ENCODE measurements at regions not wholly inside any gene's neighbourhood (a gene's known extent, or its start where the extent isn't known, plus 50 kb on each side); places are given as distances from the start of the nearest gene placed in this dataset.

DNA sequence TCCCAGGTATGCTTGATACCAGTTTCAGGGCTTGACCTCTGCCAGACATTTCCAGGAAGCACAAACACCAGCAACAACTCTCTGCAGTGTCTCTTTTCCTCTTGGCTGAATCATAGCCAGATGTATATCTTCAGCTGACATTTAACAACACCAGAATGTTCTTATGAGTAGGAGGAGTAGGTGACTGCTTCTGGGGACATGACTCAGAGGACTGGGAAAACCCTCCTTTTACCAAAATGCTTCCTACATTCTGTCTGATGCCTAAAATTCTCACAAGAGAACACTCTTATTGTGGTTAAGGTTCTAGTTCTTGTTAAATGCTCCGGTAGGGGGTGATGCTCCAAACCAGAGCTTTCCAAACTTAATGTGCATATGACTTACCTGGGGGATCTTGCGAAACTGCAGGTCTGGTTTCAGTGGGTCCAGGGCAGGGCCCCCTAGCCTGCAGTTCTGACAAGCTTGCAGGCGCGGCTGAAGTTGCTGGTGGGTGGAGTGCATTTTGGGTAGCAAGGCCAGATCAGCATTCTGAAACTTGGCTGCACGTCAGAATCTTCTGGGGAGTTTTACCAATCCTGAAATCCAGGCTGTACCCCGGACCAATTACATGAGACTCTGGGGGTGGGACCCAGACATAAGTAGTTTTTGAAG is 329.3 kb upstream of the RPS6KA3 start:
- DNase-seq: no peak

DNA sequence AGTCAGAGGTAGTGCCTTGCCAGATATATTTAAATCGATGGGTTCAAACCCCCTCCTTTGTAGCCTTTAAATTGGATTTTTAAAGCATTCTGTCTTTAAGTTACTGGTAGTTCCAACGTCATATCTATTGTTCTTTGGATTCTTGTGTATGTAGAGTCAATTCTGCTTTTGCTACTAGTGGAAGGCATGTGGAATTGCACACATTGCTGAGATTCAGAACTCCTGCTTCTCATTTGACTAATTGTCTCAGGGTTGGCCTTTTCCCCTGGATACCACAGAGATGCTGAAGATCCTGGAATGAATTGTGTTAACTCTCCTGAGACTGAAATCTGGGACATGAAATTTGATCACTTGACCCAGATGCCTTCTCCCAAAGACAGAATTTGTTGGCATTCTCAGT is 328.3 kb upstream of the RPS6KA3 start:
- no peak for DNase-seq

DNA sequence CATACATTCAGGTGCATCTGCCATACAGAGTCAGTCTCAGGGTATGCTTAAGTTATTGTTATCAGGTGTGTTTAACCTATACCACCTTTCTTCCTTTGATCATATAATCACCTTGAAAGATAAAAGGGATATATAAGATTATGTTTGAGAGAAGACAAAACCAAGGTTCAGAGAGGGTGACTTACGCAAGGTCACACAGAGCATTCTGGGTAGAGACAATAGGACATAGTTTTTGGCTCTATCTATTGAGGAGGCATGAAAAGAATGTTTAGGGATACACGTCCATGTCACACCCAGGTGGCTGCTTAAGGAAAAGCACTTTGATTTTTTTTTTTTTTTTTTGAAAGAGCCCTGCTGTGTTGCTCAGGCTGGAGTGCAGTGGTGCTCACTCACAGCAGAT is 327.1 kb upstream of the RPS6KA3 start:
- DNase-seq: no peak

DNA sequence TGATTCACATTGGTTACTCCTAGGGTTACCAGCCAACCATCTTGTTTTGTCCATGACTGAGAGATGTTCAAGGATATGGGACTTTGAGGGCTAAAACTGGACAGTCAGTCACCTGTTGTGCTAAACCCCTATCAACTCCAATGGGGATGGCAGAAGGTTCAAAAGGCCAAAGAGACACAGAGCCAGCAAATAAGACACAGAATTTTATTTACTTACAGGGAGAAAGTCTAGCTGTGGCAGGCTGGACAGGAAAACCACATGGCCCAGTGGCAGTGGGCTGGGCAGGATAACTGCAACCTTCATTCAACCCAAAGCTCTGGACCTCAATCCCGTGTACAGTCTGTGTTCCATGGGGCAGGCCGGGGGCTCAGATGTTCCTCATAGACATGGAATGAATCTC is 326.7 kb upstream of the RPS6KA3 start:
- no peak for DNase-seq

DNA sequence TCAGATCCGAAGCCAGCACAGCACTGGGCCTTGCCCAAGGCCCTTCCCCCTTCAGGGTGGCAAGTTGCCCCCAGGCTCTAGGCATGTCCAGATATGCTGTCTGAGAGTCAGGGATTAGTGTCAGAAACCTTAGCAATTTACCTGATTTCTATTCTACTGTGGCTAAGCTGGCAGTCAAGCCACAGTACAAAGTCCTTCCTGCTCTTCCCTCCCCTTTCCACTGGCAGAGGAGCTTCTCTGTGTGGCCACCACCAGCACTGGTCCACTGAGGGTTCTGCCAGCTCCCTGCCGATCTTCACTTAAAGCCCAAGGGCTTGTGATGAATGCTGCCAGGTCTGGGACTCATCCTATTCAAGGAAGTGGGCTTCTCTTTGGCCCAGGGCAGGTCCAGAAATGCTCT is 324.5 kb upstream of the RPS6KA3 start:
- no peak for DNase-seq

DNA sequence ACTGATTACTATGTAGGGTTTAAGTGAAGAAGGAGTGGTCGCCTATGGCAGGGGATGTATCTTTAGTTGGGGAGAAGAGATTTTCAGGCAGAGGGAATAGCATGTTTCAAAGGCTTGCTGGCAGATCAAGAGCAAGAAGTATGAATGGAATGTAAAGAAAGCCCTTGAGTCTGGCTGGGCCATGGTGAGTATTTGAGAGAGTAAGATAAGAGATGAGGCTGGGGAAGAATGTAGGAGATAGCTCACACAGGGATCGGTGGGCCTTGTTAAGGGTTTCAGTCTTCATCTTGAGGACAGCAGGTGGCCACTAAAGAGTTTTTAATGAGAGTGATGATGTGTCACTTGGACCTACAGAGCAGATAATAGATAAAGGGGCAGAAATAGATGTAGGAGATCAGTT is 319.1 kb upstream of the RPS6KA3 start:
- no peak for DNase-seq

DNA sequence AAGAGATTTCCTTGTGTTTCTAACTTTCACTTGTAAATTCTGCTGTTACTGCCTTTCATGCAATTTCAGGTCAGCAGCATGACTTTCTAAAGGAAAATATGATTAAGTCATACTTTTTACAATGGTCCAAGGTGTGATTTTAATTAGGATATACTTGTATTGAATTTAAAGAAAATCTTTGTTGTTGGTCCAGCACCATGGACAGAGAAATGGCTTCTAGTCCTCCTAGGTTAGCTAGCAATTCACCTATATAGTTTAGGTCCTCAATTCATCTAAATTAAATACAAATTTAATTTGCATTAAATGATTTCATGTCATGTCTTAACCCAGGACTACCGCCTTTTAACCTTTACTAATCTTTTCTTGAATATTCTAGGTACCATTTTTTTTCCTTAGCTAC is 304.9 kb upstream of the RPS6KA3 start:
- DNase-seq: no peak

DNA sequence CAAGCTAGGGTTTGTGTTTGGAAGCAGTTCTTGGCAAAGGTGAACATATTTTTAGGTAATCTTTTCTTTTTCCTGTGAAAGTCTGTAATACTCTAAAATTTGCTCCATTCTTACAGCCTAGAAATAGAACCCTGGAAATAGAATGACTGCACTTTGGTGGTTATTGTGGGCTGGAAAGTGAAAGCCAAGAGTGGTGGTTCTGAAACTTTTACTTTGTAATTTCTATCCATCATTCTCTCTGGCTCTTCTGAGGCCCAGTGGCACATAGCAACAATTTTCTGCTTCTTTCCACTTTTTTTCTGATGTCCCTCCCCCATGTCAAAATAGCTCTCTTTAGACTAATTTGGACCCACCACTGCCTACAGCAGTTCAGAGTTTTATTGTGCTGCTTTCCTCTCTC is 300.4 kb upstream of the RPS6KA3 start:
- DNase-seq: no peak

DNA sequence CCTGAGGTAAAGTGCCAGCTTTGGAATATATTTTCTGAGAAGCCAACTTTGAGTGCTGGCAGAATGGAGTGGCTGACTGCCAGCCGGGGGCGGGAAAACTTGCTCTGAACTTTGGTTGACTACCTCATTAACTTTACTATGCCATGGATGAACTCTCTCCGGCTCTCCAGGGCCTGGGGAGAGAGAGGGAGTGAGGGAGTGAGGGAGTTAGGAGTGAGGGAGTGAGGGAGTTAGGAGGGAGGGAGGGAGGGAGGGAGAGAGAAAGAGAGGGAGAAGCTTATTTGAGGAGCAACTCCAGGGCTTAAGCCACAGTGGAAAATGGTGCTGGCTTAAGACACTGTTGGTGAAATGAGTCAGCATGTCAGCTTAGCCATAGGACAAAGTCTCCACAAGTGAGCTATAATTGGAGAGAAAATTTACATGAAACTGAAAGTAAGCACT is 280.9 kb upstream of the RPS6KA3 start:
- no peak for DNase-seq

DNA sequence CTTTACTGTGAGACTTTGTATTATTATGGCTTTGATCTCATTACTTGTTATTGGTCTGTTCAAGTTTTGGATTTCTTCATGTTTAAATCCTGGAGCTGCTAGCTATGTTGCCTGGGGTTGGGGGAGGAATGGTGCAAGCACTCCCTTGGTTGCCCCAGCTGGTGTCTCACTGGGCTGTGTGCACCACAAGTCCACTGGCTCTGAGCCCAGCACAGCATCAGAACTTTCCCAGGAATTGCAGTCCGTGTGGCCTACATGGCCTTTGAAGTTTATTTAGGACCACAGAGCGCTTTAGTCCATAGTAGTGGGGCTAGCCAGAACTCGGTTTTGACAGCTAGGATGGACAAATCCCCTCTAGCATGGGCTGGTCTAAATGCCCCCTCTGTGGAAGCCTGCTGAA is 278.8 kb upstream of the RPS6KA3 start:
- no peak for DNase-seq

DNA sequence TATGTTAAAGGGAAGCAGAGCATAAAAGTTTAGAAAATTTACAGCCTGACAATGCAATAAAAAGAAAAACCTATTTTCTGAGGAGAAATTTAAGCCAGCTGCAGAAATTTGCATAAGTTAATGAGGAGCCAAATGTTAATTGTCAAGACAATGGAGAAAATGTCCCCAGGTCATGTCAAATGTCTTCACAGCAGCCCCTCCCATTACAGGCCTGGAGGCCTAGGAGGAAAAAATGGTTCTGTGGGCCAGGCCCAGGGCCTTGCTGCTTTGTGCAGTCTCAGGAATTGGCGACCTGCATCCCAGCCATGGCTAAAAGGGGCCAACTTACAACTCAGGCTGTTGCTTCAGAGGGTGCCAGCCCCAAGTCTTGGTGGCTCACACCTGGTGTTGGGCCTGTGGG is 275.4 kb upstream of the RPS6KA3 start:
- no peak for DNase-seq

DNA sequence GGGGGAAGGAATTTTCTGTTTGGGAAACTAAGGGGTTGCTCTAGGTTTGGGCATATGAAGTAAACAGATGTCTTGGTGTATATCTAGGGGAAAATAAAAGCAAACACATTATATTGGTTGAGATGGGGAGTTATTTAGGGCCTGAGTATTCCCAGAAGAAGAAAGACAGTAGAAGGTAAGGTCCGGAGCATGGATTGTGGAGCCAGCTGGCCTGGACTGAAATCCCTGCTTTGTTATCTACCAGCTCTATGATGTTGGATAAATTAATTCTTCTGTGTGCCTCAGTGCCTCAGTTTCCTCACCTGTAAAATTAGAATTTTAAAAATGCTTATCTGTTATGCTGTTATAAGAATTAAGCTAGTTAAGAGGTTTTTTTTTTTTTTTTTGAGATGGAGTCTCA is 272.3 kb upstream of the RPS6KA3 start:
- no peak for DNase-seq

DNA sequence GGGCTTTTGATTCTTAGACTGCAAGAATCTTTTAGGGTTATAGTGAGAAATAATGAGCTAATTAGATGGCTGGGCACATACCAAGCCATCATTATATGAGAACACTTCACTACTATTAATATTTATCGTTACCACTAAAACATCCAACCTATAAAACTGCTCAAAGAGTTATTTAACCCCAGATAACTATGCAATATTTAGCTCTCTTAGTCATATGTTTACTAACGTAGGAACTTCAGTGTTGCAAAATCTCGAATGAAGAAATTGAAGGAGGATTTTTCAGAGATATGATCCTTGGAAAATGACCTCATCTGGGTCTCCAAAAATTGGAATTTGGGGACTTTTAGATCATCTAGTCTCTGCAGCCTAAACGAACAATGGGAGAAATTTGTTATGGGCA is 265.0 kb upstream of the RPS6KA3 start:
- no peak for DNase-seq

DNA sequence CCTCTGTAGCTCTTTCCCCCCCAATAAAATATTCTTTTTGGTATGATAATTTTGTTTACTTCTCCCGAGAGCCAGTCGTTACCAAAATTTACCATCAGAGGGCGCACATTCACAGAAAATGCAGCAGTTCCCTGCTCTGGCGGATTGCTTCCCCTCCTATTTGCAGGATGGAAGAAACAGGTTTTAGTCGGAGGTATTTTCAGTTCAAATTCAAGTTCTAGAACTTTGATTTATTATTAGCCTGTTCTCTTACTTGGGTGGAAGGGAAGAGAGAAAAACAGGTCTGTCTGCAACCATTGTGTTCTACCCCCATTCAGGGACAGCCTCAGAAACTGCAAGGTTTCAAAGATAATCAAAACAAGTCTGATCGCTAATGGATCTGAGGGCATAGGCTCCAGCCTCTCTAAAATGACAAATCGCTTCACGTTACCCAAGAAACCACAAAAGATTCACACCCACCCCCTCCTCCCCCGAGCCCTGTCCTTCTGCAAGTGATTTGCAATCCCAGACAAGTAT is 263.8 kb upstream of the RPS6KA3 start:
- peak; percentile 12 to 60 (median 30) for DNase-seq

DNA sequence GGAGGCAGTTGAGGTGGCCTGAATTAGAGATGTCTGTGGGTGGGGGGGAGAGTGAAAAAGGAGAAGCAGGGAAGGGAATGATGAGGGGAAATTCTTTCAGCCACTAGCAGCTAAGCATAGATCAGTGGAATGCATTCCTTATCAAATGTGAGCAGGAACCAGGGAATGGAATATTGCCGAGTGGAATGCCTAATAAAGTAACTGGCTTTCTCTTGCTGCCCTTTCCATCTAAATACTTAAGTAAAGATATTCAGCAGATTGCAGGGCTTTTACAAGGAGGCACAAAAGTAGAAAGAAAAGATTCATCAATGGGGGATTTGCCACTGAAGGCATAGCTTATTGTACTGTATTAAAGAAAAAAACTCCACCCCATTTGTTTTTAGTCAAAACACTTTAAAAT is 263.0 kb upstream of the RPS6KA3 start:
- no peak for DNase-seq

DNA sequence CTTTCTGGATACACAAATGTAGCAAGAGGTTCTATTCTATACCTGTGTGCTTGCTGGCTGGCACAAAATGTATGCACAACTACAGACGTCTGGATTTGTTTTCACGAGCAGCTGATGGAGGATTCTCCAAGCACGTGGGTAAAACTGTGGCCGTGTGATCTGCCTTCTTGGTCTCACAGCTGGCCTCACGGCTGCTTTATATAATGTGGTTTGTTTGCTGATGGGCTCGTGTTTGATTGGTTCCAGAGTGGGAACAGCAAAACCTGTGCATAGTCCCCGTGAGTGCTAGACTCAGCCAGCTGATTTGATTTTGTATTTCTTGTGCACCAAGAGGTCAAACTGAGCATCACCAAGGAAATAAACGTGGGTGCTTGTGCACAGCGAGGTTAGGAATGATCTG is 262.6 kb upstream of the RPS6KA3 start:
- DNase-seq: no peak

DNA sequence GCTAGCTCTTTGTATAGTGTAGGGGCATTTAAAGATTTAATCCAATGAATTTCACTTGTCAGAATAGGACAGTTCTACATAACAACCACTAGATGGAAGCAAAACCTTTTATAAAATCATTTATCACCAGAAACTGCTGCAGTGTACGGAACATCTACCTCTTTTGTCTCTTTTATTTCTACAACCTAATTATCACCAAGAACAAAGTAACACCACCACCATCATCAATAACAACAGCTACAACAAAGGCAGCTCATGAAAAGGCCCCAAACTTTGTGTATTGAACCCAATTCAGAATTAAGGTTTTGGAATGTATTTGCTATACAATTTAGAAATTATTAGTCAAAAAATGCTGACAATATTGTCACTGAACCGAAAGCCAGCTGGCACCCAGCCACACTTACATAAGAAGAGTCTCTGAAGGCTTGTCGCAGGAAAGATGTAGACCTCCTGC is 260.9 kb upstream of the RPS6KA3 start:
- DNase-seq: peak in 2 of 6 experiments; percentile 30 to 40

DNA sequence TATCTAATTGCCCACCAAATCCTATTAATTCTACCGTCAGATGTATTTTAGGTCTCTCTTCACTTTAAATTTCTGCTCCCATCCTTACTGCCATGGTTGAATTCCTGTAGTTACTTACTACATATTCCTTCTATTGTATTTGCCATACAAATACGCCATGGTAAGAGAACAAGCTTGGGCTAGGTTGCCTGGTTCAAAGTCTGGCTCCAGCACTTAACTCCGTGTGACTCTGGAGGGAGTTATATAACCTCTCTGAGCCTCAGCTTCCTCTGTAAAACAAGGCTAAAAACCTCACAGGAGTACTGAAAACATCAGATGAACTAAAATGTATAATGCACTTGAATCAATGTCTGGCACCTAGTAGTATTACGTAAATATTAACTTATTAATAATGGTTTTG is 260.3 kb upstream of the RPS6KA3 start:
- no peak for DNase-seq

DNA sequence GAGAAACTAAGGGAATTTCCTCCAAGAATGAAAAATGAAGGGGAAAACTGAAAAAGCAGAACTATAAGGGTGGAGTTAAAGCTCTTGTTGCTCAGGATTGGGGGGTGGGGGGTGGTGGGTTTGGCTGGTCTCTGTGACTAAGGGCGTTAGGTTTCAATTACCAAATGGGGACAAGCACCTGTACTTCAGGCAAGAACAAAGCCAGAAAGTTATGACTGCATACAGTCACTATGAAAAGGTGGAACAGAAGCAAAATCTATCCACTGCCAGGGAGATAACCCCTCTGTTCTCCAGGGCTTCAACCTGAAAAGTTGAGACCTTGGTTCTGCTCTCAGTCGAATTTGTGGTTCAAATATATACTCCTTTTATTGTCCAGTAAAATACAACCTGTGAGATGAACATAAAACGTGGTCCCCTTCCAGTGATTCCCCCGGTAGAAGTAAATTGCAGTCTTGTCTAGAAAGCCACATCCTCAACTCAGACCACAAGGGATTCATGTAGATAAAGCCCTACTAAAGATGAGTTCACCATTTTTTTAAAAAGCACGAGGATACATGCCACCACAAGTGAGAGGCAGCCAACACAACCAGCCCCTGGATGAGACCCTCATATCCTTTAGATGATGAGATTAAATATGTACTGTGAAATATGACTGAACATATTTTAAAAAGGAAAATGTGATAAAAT is 257.1 kb upstream of the RPS6KA3 start:
- DNase-seq: peak in 2 of 6 experiments; percentile 4 to 7

DNA sequence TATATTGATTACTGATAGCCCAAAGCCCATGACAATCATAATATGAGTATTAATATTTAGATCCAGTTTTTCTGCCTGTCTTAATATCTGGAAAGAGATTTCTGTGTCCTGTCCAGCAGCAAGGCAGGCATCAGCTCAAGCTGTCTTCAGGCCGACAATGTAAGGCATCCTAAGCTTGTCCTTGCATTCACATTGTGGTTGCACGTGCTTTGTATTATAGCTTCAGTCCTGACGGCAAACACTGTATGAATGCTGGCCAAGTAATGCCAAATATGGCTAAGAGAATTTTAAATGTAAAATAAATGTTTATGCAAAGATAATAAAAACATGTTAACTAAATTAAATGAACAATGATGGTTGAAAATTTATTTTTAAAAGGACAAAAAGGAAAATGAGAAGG is 255.7 kb upstream of the RPS6KA3 start:
- DNase-seq: no peak

DNA sequence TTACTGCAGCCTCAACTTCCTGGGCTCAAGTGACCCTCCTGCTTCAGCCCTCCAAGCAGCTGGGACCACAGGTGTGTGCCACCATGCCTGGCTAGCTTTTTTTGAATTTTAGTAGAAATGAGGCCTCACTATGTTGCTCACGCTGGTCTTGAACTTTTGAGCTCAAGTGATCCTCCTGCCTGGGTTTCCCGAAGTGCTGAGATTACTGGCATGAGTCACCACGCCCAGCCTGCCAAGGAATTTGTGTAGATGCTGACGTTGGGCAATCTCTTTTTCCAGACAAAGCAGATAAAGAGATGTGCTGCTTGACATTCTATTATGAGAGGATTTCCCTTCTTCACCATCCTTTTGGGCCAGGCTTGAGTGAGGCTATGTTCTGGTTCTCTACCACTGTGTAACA is 254.5 kb upstream of the RPS6KA3 start:
- DNase-seq: no peak

DNA sequence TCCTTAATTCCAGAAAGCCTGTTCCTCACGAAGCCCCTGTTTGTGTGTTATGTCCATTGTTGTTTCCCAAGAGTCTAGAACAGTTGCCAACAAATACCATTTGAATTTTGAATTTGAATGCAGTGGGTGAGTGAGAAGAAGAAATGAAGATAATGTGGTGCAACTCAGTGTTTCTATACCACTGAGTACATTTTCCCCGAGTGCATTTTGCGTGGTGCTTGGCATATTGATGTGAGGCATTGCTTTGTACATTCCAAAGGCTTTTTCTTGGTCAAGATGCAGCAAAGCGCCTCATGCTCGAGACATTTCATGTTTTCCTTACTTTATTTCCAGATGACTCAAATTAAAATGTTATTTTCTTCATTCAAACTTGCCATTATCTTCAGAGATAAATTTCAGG is 253.1 kb upstream of the RPS6KA3 start:
- DNase-seq: no peak

DNA sequence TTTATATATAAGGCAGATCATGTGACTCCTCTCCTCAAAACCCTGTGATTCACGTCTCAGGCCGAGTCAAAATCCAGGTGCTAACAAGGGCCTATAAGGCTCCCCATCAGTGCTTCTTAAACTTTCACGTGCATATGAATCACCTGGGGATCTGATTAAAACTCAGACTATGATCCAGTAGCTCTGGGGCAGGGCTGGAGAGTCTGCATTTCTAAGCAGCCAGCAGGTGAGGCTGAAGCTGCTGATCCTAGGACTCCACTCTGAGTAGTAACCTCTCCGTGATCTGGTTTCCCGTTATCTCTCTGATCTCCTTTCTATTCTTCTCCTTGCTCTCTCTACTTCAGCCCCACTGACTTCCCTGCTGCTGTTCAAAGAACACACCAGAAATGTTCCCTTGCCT is 252.4 kb upstream of the RPS6KA3 start:
- DNase-seq: no peak

DNA sequence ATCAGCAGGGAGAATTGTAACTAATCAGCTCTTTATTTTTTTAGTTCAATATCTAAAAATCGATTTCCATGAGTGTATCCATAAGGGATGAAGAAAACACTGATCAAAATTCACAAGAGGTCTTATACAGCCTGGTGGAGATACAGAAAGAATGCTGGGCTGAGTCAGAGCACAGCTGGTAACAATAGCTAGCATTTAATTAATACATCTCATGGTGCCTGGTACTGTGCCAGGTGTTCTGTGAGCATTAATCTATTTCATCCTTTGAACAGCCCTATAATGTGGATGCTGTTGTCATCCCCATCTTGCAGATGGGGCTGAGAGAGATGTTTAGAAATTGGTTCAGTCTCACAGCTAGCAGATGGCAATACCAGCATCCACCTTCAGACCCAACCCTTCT is 250.9 kb upstream of the RPS6KA3 start:
- no peak for DNase-seq

All from stimulated activated naive CD4-positive, alpha-beta T cell (primary cell).